HepG2 (cell line): ENCODE measurements at regions not wholly inside any gene's neighbourhood (a gene's known extent, or its start where the extent isn't known, plus 50 kb on each side); places are given as distances from the start of the nearest gene placed in this dataset.

ENCODE experiments used
- AGO1 ChIP-seq: fragments of 200-400 bp; formaldehyde crosslinking; IDR thresholded peaks from 2 replicates; pipeline ENCODE4 v1.6.1; 2017; ENCODE audit warnings: mild to moderate bottlenecking, low read depth, low read length, moderate library complexity; ENCODE audit not compliant: poor library complexity, severe bottlenecking
- FIP1L1 ChIP-seq: fragments of 200-400 bp; formaldehyde crosslinking; IDR thresholded peaks from 2 replicates; pipeline ENCODE4 v1.6.1; 2018; ENCODE audit warnings: low read depth, mild to moderate bottlenecking, low read length, moderate library complexity, borderline replicate concordance; ENCODE audit not compliant: insufficient read depth
- GATAD1 ChIP-seq: IDR thresholded peaks from 2 replicates; pipeline ENCODE4 v1.6.1; 2016; ENCODE audit warnings: missing genetic modification reagents, missing compliant biosample characterization
- GPN1 ChIP-seq: sonication (generic); formaldehyde crosslinking; IDR thresholded peaks from 2 replicates; pipeline ENCODE4 v1.5.1; 2020; ENCODE audit warnings: missing genetic modification reagents, borderline replicate concordance
- HDAC1 ChIP-seq: sonication (generic); formaldehyde crosslinking; IDR thresholded peaks from 2 replicates; pipeline ENCODE4 v1.5.1; 2020; ENCODE audit warnings: mild to moderate bottlenecking, missing genetic modification reagents
- HOXA5 ChIP-seq: sonication (generic); formaldehyde crosslinking; IDR thresholded peaks from 2 replicates; pipeline ENCODE4 v1.4.0; 2020; ENCODE audit warnings: missing genetic modification reagents
- JUND ChIP-seq: sonication (generic); formaldehyde crosslinking; IDR thresholded peaks from 2 replicates; pipeline ENCODE4 v1.8.0; 2022; ENCODE audit warnings: mild to moderate bottlenecking, missing genetic modification reagents
- KDM3A ChIP-seq: IDR thresholded peaks from 2 replicates; pipeline ENCODE4 v1.6.1; 2018; ENCODE audit warnings: low read depth, missing compliant biosample characterization
- KDM4B ChIP-seq: sonication (generic); formaldehyde crosslinking; IDR thresholded peaks from 2 replicates; pipeline ENCODE4 v1.4.0; 2020; ENCODE audit warnings: missing genetic modification reagents
- MAF1 ChIP-seq: sonication (generic); formaldehyde crosslinking; IDR thresholded peaks from 2 replicates; pipeline ENCODE4 v1.5.0; 2020; ENCODE audit warnings: missing genetic modification reagents, borderline replicate concordance
- MIXL1 ChIP-seq: IDR thresholded peaks from 2 replicates; pipeline ENCODE4 v1.6.1; 2016
- NCOR1 ChIP-seq: fragments of 200-600 bp; sonication (generic); IDR thresholded peaks from 2 replicates; pipeline ENCODE4 v1.7.0; 2017; ENCODE audit warnings: antibody characterized with exemption, low read length, borderline replicate concordance
- NR3C1 ChIP-seq: sonication (generic); formaldehyde crosslinking; IDR thresholded peaks from 2 replicates; pipeline ENCODE4 v1.4.0; 2020; ENCODE audit warnings: missing genetic modification reagents
- PHF8 ChIP-seq: sonication (generic); formaldehyde crosslinking; IDR thresholded peaks from 2 replicates; pipeline ENCODE4 v1.5.0; 2020; ENCODE audit warnings: missing genetic modification reagents
- RCOR2 ChIP-seq: IDR thresholded peaks from 2 replicates; pipeline ENCODE4 v1.6.1; 2016; ENCODE audit warnings: missing biosample characterization, missing genetic modification reagents
- SATB2 ChIP-seq: sonication (generic); formaldehyde crosslinking; IDR thresholded peaks from 2 replicates; pipeline ENCODE4 v1.5.0; 2020; ENCODE audit warnings: missing genetic modification reagents
- SNAPC2 ChIP-seq: sonication (generic); formaldehyde crosslinking; IDR thresholded peaks from 2 replicates; pipeline ENCODE4 v1.8.1; 2022; ENCODE audit warnings: mild to moderate bottlenecking, missing genetic modification reagents
- TGIF2 ChIP-seq: IDR thresholded peaks from 2 replicates; pipeline ENCODE4 v1.6.1; 2016; ENCODE audit warnings: control low read depth, missing compliant biosample characterization
- THAP8 ChIP-seq: sonication (generic); formaldehyde crosslinking; IDR thresholded peaks from 2 replicates; pipeline ENCODE4 v1.5.1; 2020; ENCODE audit warnings: missing genetic modification reagents, mild to moderate bottlenecking, borderline replicate concordance
- TRIM24 ChIP-seq: sonication (generic); formaldehyde crosslinking; IDR thresholded peaks from 2 replicates; pipeline ENCODE4 v1.8.0; 2022; ENCODE audit warnings: mild to moderate bottlenecking, missing genetic modification reagents
- WIZ ChIP-seq: sonication (generic); formaldehyde crosslinking; IDR thresholded peaks from 2 replicates; pipeline ENCODE4 v1.5.1; 2020; ENCODE audit warnings: mild to moderate bottlenecking, missing genetic modification reagents
- ZBTB26 ChIP-seq: IDR thresholded peaks from 2 replicates; pipeline ENCODE4 v1.6.1; 2016; ENCODE audit warnings: missing compliant biosample characterization, missing genetic modification reagents, borderline replicate concordance
- ZBTB3 ChIP-seq: sonication (generic); formaldehyde crosslinking; IDR thresholded peaks from 2 replicates; pipeline ENCODE4 v1.4.0; 2020; ENCODE audit warnings: low read depth, mild to moderate bottlenecking, moderate library complexity, missing genetic modification reagents, borderline replicate concordance
- ZKSCAN5 ChIP-seq: sonication (generic); formaldehyde crosslinking; IDR thresholded peaks from 2 replicates; pipeline ENCODE4 v1.5.1; 2020; ENCODE audit warnings: mild to moderate bottlenecking, missing genetic modification reagents
- ZNF17 ChIP-seq: sonication (generic); formaldehyde crosslinking; IDR thresholded peaks from 2 replicates; pipeline ENCODE4 v1.5.0; 2020; ENCODE audit warnings: mild to moderate bottlenecking, missing genetic modification reagents
- ZNF337 ChIP-seq: sonication (generic); formaldehyde crosslinking; IDR thresholded peaks from 2 replicates; pipeline ENCODE4 v1.5.1; 2020; ENCODE audit warnings: missing genetic modification reagents, low read depth, mild to moderate bottlenecking, borderline replicate concordance
- ZNF354B ChIP-seq: sonication (generic); formaldehyde crosslinking; IDR thresholded peaks from 2 replicates; pipeline ENCODE4 v1.8.0; 2022; ENCODE audit warnings: mild to moderate bottlenecking, missing genetic modification reagents
- ZNF597 ChIP-seq: sonication (generic); formaldehyde crosslinking; IDR thresholded peaks from 2 replicates; pipeline ENCODE4 v1.5.0; 2020; ENCODE audit warnings: missing genetic modification reagents
- ZNF777 ChIP-seq: sonication (generic); formaldehyde crosslinking; IDR thresholded peaks from 2 replicates; pipeline ENCODE4 v1.4.0; 2020; ENCODE audit warnings: missing genetic modification reagents
- ZNF891 ChIP-seq: sonication (generic); formaldehyde crosslinking; IDR thresholded peaks from 2 replicates; pipeline ENCODE4 v1.5.0; 2020; ENCODE audit warnings: mild to moderate bottlenecking, missing genetic modification reagents

GRCh38 chr9:73023025-73023541 lies 70.2 kb upstream of the ALDH1A1 start (continued):
- no peak for TF ChIP-seq JUND
- TF ChIP-seq KDM4B (CRISPR knock-in tag): no peak
- TF ChIP-seq KDM3A (CRISPR knock-in tag): no peak
- TF ChIP-seq GATAD1 (CRISPR knock-in tag): no peak
- TF ChIP-seq NCOR1: no peak
- no peak for TF ChIP-seq ZNF337 (CRISPR knock-in tag)
- 0 out of 2 replicates have a peak, but pooled peaks have one; percentile 34 for TF ChIP-seq MIXL1 (CRISPR knock-in tag)
- no peak for TF ChIP-seq WIZ (CRISPR knock-in tag)
- no peak for TF ChIP-seq RCOR2
- TF ChIP-seq ZNF597 (CRISPR knock-in tag): no peak
- peak; percentile 72; the same call in 1 of the 2 replicates for TF ChIP-seq TGIF2
- no peak for TF ChIP-seq ZNF777 (CRISPR knock-in tag)
- TF ChIP-seq ZBTB3 (CRISPR knock-in tag): no peak
- no peak for TF ChIP-seq HDAC1
- 0 out of 2 replicates have a peak, but pooled peaks have one; percentile 48 for TF ChIP-seq HOXA5 (CRISPR knock-in tag)
- TF ChIP-seq THAP8 (CRISPR knock-in tag): no peak
- no peak for TF ChIP-seq SNAPC2 (CRISPR knock-in tag)
- no peak for TF ChIP-seq GPN1
- no peak for TF ChIP-seq SATB2
- no peak for TF ChIP-seq ZNF891 (CRISPR knock-in tag)
- TF ChIP-seq AGO1: no peak
- no peak for TF ChIP-seq ZNF354B (CRISPR knock-in tag)
- no peak for TF ChIP-seq TRIM24 (CRISPR knock-in tag)
- TF ChIP-seq PHF8: no peak
- no peak for TF ChIP-seq ZNF17 (CRISPR knock-in tag)
- TF ChIP-seq ZBTB26 (CRISPR knock-in tag): no peak
- TF ChIP-seq FIP1L1: no peak
- no peak for TF ChIP-seq MAF1 (CRISPR knock-in tag)
- no peak for TF ChIP-seq NR3C1 (CRISPR knock-in tag)
- no peak for TF ChIP-seq ZKSCAN5 (CRISPR knock-in tag)
